ENCODE measurements at regions not wholly inside any gene's neighbourhood (a gene's known extent, or its start where the extent isn't known, plus 50 kb on each side); places are given as distances from the start of the nearest gene placed in this dataset.

DNA sequence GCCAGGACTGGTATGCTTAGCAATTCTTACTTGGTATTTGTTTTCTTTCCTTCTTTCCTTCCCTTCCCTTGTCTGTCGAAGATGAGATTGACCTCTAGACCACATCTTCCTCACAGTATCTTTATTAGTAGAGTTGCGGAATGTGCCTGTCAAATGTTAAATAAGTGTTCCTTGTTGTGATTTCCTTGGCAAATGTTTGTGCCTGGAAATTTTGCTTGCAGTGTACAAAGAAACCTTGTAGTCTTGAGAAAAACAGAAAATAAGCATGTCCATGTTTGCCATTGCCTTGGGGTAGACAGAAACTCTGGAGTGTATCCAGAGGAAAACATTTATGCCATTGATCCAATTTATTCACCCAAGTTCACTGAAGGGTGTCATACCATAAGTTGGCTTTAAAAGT is 79.5 kb upstream of the ZNF385D start:
- TF ChIP-seq, protein P1, sequence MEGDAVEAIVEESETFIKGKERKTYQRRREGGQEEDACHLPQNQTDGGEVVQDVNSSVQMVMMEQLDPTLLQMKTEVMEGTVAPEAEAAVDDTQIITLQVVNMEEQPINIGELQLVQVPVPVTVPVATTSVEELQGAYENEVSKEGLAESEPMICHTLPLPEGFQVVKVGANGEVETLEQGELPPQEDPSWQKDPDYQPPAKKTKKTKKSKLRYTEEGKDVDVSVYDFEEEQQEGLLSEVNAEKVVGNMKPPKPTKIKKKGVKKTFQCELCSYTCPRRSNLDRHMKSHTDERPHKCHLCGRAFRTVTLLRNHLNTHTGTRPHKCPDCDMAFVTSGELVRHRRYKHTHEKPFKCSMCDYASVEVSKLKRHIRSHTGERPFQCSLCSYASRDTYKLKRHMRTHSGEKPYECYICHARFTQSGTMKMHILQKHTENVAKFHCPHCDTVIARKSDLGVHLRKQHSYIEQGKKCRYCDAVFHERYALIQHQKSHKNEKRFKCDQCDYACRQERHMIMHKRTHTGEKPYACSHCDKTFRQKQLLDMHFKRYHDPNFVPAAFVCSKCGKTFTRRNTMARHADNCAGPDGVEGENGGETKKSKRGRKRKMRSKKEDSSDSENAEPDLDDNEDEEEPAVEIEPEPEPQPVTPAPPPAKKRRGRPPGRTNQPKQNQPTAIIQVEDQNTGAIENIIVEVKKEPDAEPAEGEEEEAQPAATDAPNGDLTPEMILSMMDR (IDR thresholded peaks at IDR 0.05) = no peak
- no peak for TF ChIP-seq EP300 (IDR thresholded peaks at IDR 0.05)
